GM19025 (cell line): ENCODE measurements at regions not wholly inside any gene's neighbourhood (a gene's known extent, or its start where the extent isn't known, plus 50 kb on each side); places are given as distances from the start of the nearest gene placed in this dataset.

Experiments
- ATAC-seq: cut with Tn5 transposase; IDR thresholded peaks from one replicate; pipeline ENCODE4 v1.9.1; 2021; ENCODE audit warnings: mild to moderate bottlenecking, low read depth, moderate library complexity; ENCODE audit not compliant: unreplicated experiment

GRCh38 chr5:174424219-174425053 is 299.9 kb upstream of the MSX2 start:
- ATAC-seq, result no peak

DNA sequence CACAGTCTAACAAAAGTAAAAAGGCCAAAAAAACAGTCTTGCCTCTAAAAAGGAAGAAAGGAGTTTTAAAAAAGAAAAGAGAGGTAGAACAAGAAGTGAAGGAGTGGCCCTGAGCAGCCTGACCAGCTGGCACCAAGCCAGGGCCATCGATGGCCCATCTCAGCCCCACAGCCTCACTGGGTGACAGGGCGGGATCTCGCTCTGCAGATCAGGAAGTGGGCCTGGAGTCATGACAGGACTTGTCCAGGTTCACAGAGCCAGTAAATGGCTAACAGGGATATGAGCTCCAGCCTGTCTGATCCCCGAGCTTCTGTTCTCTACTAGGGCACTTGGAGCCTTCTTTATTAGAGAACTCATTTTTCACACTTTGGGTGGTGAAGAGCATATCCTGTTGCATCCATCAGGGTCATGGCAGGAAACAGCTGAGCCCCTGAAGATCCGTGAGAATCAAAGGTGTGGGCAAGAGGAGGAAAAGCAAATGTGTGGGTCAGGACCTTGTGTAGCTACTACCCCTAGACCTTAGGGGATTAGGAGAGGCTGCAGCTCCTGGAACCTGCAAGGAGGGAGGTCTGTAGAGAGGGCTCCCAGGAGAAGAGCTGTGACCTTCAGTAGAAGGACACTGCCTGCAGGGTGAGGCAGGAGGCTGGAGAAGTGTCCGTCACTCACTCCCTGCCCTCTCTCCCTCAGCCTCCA is 299.0 kb upstream of the MSX2 start:
- ATAC-seq, result no peak

DNA sequence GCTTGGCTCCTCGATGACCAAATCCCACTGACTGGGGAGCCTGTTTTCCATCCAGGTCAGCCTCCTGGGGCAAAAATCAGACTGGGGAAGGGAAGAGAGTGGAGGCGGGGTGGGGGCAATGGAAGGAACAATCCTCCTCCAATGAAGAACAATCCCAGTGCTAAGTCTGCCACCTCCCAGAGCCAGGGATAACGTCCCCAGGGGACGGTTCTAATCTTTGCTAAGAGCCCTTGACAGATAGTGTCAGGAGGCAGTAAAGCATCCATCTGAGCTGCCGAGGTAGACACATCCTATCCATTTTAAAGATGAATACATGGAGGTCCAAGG is 298.5 kb upstream of the MSX2 start:
- ATAC-seq, result no peak

DNA sequence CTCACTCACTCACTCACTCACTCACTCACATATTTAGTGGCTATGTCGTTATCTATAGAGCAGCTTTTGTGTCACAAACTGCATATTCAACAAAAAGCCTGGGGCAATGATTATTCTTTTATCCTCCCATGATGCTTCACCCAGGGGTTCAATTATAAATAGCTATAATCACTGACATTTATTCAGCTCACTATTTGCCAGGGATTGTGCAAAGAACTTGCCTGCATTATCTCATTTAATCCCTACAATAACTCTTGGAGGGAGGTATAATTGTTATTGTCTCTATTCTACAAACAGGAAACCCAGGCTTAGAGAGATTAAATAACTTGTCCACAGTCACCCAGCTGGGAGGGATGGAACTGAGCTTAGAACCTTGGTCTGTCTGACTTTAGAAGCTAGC is 298.0 kb upstream of the MSX2 start:
- ATAC-seq, result no peak

DNA sequence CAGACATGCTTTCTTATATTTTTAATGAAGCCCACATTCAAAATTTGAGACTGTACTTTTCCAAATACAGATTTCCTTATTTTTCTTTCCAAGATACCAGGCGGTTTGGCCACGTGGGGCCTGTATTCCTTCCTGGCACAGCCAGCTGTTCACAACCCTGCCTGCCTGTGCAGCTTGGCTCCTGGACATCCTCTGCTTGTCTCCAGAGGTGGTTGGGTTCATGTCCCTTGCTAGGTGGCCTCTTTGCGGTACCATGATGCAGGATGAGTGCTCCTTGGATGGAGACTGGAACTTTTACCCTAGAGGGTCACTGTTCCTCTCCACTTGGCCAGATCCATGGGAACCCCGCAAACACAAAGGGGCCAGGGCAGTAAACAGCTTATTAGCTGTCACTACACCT is 297.5 kb upstream of the MSX2 start:
- no peak for ATAC-seq

GRCh38 chr5:174427304-174427703 is 297.1 kb upstream of the MSX2 start:
- ATAC-seq, result no peak

- no peak for ATAC-seq
These were observed 295.5 kb upstream of the MSX2 start for GRCh38 chr5:174428895-174429294.

GRCh38 chr5:174430940-174431339 is 293.4 kb upstream of the MSX2 start:
- no peak for ATAC-seq

- ATAC-seq, result no peak
These were observed 292.9 kb upstream of the MSX2 start for GRCh38 chr5:174431504-174431903.

DNA sequence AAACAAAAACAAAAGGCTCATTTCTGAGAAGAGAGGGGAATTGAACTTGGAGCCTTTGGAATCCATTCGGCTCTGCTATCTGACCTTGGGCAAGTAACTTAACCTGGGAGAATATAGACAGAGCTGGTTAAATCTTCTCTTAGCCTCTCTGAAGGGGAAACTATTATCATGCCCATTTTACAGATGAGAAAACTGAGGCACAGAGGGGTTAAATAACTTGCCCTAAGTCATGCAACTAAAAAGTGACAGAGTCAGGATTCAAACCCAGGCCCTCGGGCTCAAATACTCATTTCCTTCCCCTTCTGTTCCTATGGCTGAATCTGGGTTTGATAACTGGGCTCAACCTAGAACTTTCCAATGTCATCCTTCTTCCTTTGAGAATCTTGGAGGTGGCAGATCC is 291.3 kb upstream of the MSX2 start:
- no peak for ATAC-seq

DNA sequence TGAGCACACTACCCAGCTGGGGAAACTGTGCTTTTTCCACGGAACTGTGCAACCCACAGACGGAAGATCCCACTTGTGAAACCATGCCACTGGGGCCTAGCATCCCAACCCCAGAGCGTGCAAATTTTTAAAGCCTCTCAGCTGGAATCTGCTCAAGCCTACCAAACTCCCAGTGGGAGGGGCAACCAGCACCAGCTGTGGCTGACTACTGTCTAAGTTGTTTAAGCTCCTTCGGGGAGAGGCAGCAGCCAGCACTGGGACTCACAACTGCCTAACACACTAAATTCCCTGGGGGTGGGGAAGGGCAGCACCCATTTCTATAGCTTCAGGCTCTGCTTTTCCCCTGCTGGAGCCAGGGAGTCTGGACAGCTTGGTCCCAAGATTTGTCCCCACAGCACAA is 287.6 kb upstream of the MSX2 start:
- ATAC-seq, result no peak

- ATAC-seq, result no peak
These were observed 279.7 kb upstream of the MSX2 start for GRCh38 chr5:174444479-174445188.

- ATAC-seq, result no peak
These were observed 277.9 kb upstream of the MSX2 start for GRCh38 chr5:174446446-174446845.

DNA sequence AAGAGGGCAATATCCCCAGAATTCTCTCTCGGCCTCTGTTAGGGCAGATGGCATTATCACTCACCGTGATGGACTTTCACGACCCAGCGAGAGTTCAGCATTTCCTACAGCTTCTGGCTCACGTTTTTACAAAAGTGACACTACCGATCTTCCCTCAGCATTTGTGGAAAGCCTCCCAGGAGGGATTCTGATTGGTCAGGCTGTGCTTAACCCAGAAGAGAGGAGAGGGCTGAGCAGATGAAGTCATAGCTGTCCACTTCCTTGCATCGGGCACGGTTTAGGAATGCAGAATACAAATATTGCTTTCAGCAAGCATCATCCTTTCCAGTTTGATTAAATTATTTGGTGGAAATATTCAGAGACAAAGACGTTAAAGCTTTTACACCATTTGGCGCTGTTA is 277.4 kb upstream of the MSX2 start:
- no peak for ATAC-seq

GRCh38 chr5:174448041-174448440 is 276.3 kb upstream of the MSX2 start:
- ATAC-seq, result no peak

GRCh38 chr5:174448662-174449061 is 275.7 kb upstream of the MSX2 start:
- ATAC-seq, result no peak

DNA sequence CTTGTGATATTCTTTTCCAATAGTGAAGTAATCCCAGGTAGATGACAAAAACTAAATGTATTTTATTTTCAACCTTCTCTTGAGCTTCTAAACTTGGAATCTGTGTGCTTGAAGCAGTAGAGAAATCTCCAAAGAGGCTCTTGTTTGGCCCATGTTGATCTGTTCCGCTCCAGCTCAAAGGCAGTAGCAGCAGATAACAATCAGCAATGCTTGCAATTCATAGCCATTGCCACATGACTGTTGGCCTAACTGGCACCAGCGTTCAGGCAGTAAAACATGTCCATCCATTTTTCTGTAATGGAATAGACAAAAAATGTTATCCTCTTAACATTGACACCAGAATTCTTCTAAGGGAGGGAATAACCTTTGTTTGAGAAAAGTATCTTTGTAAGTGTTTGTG is 270.7 kb upstream of the MSX2 start:
- no peak for ATAC-seq

DNA sequence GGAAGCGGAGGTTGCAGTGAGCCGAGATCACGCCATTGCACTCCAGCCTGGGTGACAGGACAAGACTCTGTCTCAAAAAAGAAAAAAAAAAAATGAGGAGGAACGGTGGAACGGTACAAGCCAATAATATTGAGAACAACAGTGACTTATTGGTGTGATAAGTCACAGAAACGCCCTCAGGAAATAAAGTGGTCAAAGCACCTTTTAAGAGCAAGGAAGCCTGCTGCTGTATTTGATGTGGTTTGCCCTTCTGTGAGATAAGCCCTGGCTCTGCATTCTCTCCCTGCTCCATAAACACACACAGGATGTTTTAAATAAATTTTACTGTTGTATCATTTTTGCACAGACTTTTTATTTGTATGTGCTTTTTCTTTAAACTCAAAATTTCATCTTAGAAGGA is 269.9 kb upstream of the MSX2 start:
- ATAC-seq, result no peak

GRCh38 chr5:174454890-174455289 is 269.5 kb upstream of the MSX2 start:
- no peak for ATAC-seq

DNA sequence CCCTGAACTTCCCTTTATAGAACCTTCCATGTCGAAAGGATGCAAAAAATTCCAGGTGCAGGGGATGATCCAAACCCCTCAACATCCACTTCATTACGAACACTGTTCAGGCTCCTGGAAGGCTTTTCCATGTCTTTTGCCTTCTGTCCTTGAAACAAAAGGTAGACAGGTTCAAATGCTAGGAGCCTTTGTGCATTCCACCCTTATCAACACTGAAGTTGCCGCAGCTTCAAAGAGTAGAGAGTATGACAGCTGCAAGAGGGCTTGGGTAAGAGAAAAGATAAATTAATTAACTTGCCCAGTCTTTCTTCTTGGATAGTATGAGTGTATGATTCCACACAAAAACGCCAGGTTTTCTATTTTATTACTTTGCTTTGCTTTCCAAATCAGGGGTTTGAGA is 269.1 kb upstream of the MSX2 start:
- no peak for ATAC-seq

DNA sequence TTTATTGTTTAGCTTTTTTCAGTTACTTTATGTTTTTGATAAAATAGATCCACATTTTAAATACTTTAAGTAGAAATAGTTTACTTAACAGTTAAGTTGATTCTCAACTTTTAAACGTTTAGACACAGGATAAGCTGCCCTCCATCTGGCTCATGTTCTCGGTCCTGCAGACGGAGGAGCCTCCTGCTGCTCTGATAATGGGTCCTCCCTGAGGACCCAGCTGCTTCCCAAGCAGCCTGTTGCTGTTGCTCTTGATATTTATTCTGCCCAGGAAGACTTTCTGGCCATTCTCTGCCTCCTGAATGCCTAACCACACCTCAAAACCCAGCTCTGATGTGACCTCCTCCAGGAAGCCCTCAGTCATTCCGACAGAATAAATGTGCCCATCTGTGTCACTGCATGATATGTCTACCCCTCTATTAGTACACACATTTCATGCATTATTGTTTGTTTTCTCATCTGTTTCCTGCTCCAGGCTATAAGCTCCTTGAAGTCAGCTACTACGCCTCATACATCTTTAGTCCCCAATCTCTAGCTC is 267.2 kb upstream of the MSX2 start:
- no peak for ATAC-seq
